Fibroblast of lung (primary cell): ENCODE measurements at regions not wholly inside any gene's neighbourhood (a gene's known extent, or its start where the extent isn't known, plus 50 kb on each side); places are given as distances from the start of the nearest gene placed in this dataset.

Experiments used
- DNase-seq, 2 donors: peaks; one replicate each; pipeline versions ENCODE4 v3.0.0 to v3.0.0-alpha.2; 2010; ENCODE audit warnings: low read depth in 2 of 2
- H2AFZ ChIP-seq: 2 replicates; pipeline ENCODE4 v1.5.1; 2012; ENCODE audit warnings: low read length, control low read depth, inconsistent platforms
- H3K27ac ChIP-seq: 2 replicates; pipeline ENCODE4 v1.5.1; 2011; ENCODE audit warnings: low read length, control low read depth; ENCODE audit not compliant: insufficient read depth
- H3K27me3 ChIP-seq: 2 replicates; pipeline ENCODE4 v1.5.1; 2011; ENCODE audit warnings: mild to moderate bottlenecking, low read length; ENCODE audit not compliant: control insufficient read depth, insufficient read depth
- H3K36me3 ChIP-seq: 2 replicates; pipeline ENCODE4 v1.5.1; 2011; ENCODE audit warnings: low read length; ENCODE audit not compliant: control insufficient read depth, insufficient read depth
- H3K4me1 ChIP-seq: 2 replicates; pipeline ENCODE4 v1.5.1; 2011; ENCODE audit warnings: low read length; ENCODE audit not compliant: control insufficient read depth, insufficient read depth; ENCODE audit errors: extremely low read depth
- H3K4me2 ChIP-seq: 2 replicates; pipeline ENCODE4 v1.5.1; 2011; ENCODE audit warnings: low read length, control low read depth; ENCODE audit not compliant: insufficient read depth; ENCODE audit errors: extremely low read depth
- H3K4me3 ChIP-seq, 4 experiments: fragments of 200-600 bp in 1 of 4; sonication (generic) in 1 of 4; replicated peaks in 1 of 4; 2 replicates each; pipeline ENCODE4 v1.5.1; 2011 to 2016; ENCODE audit warnings: low read length in 4 of 4, low read depth in 3 of 4, mild to moderate bottlenecking in 3 of 4, control low read depth in 2 of 4, inconsistent platforms in 1 of 4, mixed read lengths in 1 of 4; ENCODE audit not compliant: insufficient read depth in 1 of 4; ENCODE audit errors: control extremely low read depth in 1 of 4
- H3K79me2 ChIP-seq: 2 replicates; pipeline ENCODE4 v1.5.1; 2012; ENCODE audit warnings: mild to moderate bottlenecking, low read length, inconsistent platforms; ENCODE audit not compliant: control insufficient read depth, insufficient read depth
- H3K9ac ChIP-seq: 2 replicates; pipeline ENCODE4 v1.5.1; 2011; ENCODE audit warnings: mild to moderate bottlenecking, low read length, control low read depth; ENCODE audit not compliant: insufficient read depth
- H3K9me3 ChIP-seq: 2 replicates; pipeline ENCODE4 v1.5.1; 2012; ENCODE audit warnings: low read depth, low read length; ENCODE audit not compliant: control insufficient read depth, insufficient read depth
- H4K20me1 ChIP-seq: 2 replicates; pipeline ENCODE4 v1.5.1; 2011; ENCODE audit warnings: low read length; ENCODE audit not compliant: control insufficient read depth, insufficient read depth; ENCODE audit errors: extremely low read depth
- EZH2 ChIP-seq: IDR thresholded peaks from 2 replicates; pipeline ENCODE4 v1.5.1; 2012; ENCODE audit warnings: low read length, control low read depth, mild to moderate bottlenecking; ENCODE audit errors: missing control alignments
- TF ChIP-seq, protein P1 (sequence below), 2 donors: IDR thresholded peaks in 1 of 2; conservative IDR thresholded peaks in 1 of 2; 1 replicate in 1 of 2; 2 replicates in 1 of 2; pipeline ENCODE4 v1.5.1; 2011 to 2012; ENCODE audit warnings: low read length in 2 of 2, control low read depth in 1 of 2, inconsistent platforms in 1 of 2, low read depth in 1 of 2, mild to moderate bottlenecking in 1 of 2

DNA sequence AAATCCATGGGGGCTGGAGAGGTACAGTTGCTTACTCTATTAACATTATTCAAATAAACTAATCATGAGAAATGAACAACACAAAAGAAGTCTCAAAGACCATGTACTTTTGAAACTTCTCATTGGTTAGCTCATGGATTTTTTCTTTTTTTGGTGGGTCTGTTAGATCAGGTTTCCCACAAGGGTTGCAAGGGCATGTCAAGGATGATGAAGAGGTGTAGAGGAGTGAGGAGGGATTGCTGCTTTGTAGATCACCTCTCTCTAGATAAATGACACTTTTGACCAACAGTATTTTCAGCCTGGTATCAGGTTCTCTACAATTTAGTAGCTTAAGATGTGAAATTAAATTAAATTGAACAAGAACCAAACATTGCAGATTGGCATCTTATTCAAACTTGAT, 417.9 kb upstream of the AGA start:
- Histone ChIP-seq H3K27me3 (no peaks in the 10 kb centered on the region), H3K4me3 (no peak overlapping the region), H3K9ac (no peak overlapping the region), H3K4me2 (no peak overlapping the region), H4K20me1 (no peaks in the 10 kb centered on the region), H3K9me3 (no peaks in the 10 kb centered on the region), H2AFZ (no peak overlapping the region), H3K36me3 (no peaks in the 10 kb centered on the region), H3K79me2 (no peaks in the 10 kb centered on the region), H3K27ac (no peak overlapping the region), H3K4me1 (no peaks in the 10 kb centered on the region)
- TF ChIP-seq, protein P1, sequence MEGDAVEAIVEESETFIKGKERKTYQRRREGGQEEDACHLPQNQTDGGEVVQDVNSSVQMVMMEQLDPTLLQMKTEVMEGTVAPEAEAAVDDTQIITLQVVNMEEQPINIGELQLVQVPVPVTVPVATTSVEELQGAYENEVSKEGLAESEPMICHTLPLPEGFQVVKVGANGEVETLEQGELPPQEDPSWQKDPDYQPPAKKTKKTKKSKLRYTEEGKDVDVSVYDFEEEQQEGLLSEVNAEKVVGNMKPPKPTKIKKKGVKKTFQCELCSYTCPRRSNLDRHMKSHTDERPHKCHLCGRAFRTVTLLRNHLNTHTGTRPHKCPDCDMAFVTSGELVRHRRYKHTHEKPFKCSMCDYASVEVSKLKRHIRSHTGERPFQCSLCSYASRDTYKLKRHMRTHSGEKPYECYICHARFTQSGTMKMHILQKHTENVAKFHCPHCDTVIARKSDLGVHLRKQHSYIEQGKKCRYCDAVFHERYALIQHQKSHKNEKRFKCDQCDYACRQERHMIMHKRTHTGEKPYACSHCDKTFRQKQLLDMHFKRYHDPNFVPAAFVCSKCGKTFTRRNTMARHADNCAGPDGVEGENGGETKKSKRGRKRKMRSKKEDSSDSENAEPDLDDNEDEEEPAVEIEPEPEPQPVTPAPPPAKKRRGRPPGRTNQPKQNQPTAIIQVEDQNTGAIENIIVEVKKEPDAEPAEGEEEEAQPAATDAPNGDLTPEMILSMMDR (conservative IDR thresholded peaks at IDR 0.05 in 1 of 2, IDR thresholded peaks at IDR 0.05 in 1 of 2; ENCODE audit: low read depth in 1 of 2, low read length in 2 of 2): no peak
- no peak for TF ChIP-seq EZH2
- no peak for DNase-seq

DNA sequence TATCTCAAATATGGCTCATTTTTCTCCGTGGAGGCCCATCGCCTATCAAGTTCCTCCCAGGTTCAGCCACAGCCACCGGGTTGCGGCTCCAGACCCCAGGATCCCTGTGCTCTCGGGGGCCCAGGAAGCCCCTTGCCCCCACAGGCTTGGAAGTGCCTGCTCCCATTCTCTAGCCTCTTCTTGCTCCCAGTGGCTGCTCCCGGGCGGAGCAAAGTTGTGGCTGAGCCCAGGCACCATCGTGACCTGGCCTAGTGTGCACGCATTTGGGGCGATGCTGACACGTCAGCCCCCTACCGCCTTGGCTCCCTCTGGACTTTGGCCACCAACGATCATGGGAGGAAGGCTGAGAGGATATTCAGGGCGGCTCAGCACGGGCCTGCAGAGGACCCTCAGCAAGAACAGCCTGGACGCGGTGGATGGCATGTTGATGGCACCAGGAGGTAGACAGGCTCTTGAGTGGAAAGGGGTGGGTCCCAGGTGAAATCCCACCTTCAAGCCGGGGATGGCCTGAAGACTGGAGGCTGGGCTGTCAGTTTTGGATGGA, 419.4 kb upstream of the AGA start:
- Histone ChIP-seq H3K79me2 (no peaks in the 10 kb centered on the region), H3K27ac (no peak overlapping the region), H2AFZ (no peak overlapping the region), H4K20me1 (no peaks in the 10 kb centered on the region), H3K4me1 (no peaks in the 10 kb centered on the region), H3K9me3 (no peaks in the 10 kb centered on the region), H3K27me3 (no peaks in the 10 kb centered on the region), H3K36me3 (no peaks in the 10 kb centered on the region), H3K4me3 (no peak overlapping the region), H3K4me2 (no peak overlapping the region), H3K9ac (no peak overlapping the region)
- TF ChIP-seq EZH2: no peak
- TF ChIP-seq, protein P1 (conservative IDR thresholded peaks at IDR 0.05 in 1 of 2, IDR thresholded peaks at IDR 0.05 in 1 of 2; ENCODE audit: low read depth in 1 of 2, low read length in 2 of 2): no peak
- no peak for DNase-seq

DNA sequence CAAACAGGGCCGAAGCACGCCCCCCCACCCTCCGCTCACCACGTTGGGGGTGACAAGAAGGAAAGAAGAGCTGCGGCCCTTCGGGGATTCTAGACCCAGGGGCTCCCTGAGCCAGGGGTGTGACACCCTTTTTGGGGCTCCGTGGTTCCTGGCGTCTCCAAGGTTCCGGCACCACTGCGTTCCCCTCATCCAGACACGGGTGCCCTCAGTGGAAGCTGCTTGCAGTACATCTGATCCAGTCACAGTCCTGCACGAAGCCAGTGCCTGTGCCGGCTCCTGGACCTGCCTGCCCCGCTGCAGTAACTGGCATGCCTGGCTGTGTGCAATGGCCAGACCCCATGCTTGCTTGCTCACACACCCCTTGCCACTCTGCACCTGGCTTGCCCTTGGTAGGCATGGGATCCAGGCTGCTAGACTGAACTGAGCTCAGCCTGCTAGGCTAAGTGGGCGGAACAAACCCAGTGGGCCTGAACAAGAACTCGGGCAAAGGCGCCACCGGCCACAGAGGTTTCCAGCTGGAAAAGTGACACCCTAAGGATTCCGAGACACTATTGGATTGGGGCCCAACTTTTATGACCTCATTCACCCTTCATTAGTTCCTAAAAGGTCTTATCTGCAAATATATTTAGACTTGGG, 420.4 kb upstream of the AGA start:
- TF ChIP-seq EZH2: no peak
- TF ChIP-seq, protein P1 (conservative IDR thresholded peaks at IDR 0.05 in 1 of 2, IDR thresholded peaks at IDR 0.05 in 1 of 2; ENCODE audit: low read depth in 1 of 2, low read length in 2 of 2): no peak
- Histone ChIP-seq H3K36me3 (no peaks in the 10 kb centered on the region), H4K20me1 (no peaks in the 10 kb centered on the region), H3K4me1 (no peaks in the 10 kb centered on the region), H3K4me3 (no peak overlapping the region), H3K9ac (no peak overlapping the region), H3K79me2 (no peaks in the 10 kb centered on the region), H3K4me2 (no peak overlapping the region), H3K9me3 (no peaks in the 10 kb centered on the region), H2AFZ (no peak overlapping the region), H3K27ac (no peak overlapping the region), H3K27me3 (no peaks in the 10 kb centered on the region)
- no peak for DNase-seq
